PFSK-1 (cell line): ENCODE measurements at regions not wholly inside any gene's neighbourhood (a gene's known extent, or its start where the extent isn't known, plus 50 kb on each side); places are given as distances from the start of the nearest gene placed in this dataset.

Experiments
- FOXP2 ChIP-seq: optimal IDR thresholded peaks from 2 replicates; pipeline ENCODE3; 2011; ENCODE audit warnings: borderline replicate concordance, control low read depth, inconsistent platforms; ENCODE audit not compliant: insufficient read depth; ENCODE audit errors: extremely low read length, extremely low read depth
- POLR2AphosphoS5 ChIP-seq: IDR thresholded peaks from 2 replicates; pipeline ENCODE4 v1.6.1; 2012; ENCODE audit warnings: low read depth, mild to moderate bottlenecking, control low read depth, low read length, moderate library complexity
- SIN3A ChIP-seq: IDR thresholded peaks from 2 replicates; pipeline ENCODE4 v1.6.1; 2012; ENCODE audit warnings: mild to moderate bottlenecking, low read length, moderate library complexity, borderline replicate concordance; ENCODE audit not compliant: insufficient read depth
- TAF1 ChIP-seq: IDR thresholded peaks from 2 replicates; pipeline ENCODE4 v1.6.1; 2012; ENCODE audit warnings: low read length, control low read depth, borderline replicate concordance; ENCODE audit not compliant: insufficient read depth
- TF ChIP-seq, protein P1 (sequence below), 2 experiments: IDR thresholded peaks; 2 replicates each; pipeline versions ENCODE4 v1.6.1 to v1.8.0; 2011 to 2012; ENCODE audit warnings: low read depth in 2 of 2, low read length in 2 of 2, control low read depth in 1 of 2, inconsistent platforms in 1 of 2, mild to moderate bottlenecking in 1 of 2, moderate library complexity in 1 of 2; ENCODE audit not compliant: insufficient read depth in 1 of 2

DNA sequence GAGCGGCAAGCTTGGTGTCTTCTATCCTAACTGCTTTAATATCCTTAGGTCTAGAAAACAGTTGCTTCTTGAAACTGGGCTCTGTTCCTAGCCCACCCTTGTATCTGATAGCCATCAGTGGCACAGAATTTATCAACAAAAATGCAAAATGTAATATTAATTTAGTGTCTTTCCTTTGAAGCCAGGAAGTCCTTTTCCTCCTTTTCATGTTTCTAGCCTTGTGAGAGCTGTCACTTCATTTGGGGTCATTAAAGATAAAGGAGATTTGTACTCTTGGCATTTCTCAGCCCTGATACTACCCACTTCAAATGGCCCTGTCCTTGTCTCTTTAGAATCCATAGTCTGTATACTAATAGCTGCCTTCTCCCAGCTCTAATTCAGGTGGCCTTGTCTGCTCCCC, 111.0 kb downstream of the GAS1 start:
- no peak for TF ChIP-seq FOXP2
- TF ChIP-seq TAF1 = no peak
- no peak for TF ChIP-seq SIN3A
- TF ChIP-seq, protein P1, sequence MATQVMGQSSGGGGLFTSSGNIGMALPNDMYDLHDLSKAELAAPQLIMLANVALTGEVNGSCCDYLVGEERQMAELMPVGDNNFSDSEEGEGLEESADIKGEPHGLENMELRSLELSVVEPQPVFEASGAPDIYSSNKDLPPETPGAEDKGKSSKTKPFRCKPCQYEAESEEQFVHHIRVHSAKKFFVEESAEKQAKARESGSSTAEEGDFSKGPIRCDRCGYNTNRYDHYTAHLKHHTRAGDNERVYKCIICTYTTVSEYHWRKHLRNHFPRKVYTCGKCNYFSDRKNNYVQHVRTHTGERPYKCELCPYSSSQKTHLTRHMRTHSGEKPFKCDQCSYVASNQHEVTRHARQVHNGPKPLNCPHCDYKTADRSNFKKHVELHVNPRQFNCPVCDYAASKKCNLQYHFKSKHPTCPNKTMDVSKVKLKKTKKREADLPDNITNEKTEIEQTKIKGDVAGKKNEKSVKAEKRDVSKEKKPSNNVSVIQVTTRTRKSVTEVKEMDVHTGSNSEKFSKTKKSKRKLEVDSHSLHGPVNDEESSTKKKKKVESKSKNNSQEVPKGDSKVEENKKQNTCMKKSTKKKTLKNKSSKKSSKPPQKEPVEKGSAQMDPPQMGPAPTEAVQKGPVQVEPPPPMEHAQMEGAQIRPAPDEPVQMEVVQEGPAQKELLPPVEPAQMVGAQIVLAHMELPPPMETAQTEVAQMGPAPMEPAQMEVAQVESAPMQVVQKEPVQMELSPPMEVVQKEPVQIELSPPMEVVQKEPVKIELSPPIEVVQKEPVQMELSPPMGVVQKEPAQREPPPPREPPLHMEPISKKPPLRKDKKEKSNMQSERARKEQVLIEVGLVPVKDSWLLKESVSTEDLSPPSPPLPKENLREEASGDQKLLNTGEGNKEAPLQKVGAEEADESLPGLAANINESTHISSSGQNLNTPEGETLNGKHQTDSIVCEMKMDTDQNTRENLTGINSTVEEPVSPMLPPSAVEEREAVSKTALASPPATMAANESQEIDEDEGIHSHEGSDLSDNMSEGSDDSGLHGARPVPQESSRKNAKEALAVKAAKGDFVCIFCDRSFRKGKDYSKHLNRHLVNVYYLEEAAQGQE (IDR thresholded peaks at IDR 0.05; ENCODE audit: insufficient read depth in 1 of 2, low read depth in 2 of 2, low read length in 2 of 2) = no peak
- TF ChIP-seq POLR2AphosphoS5 = no peak

DNA sequence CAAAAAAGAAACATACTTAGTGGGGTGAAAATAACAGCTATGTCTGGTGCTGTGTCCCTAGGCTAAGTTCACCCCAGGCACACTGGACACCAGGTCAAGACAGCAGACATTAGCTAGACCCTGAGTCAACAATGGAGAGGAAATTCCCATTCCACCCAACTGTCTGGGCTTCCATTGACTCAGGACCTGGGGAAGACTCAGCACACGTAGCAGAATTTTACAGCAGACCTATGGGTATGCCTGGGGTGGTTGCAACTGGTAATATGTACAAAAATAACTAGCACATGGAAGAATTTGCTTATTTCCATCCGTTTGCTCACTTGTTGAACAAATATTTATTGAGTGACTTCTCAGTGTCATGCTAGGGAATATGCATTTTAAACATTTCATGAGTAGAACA, 117.0 kb downstream of the GAS1 start:
- TF ChIP-seq SIN3A = no peak
- TF ChIP-seq TAF1 = no peak
- TF ChIP-seq, protein P1 (IDR thresholded peaks at IDR 0.05; ENCODE audit: insufficient read depth in 1 of 2, low read depth in 2 of 2, low read length in 2 of 2) = no peak
- no peak for TF ChIP-seq POLR2AphosphoS5
- no peak for TF ChIP-seq FOXP2

DNA sequence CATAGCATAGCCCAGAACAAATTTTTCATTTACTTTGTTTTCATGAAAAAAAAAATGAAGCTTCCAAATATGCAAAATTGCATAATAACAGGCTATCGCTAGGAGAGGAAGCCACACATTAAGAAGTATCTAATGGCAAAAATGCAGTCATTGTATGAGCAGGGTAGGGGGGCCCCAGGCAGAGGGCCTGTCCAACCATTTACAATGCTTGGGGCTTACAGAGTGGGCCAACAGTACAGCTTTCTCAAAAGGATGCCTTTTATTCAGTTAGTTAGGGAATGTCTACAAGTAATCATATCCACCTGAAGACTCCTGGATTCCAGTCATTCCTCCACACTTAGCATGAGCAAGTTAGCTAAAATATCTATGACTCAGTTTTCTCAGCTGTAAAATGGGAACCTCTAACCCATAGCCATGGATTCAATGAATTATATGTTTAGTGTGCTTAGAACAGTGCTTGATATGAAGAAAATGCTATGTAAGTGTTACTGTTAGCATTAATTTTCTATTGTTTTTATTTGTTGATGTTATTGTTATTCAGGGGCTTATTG, 117.7 kb downstream of the GAS1 start:
- TF ChIP-seq, protein P1 (IDR thresholded peaks at IDR 0.05; ENCODE audit: insufficient read depth in 1 of 2, low read depth in 2 of 2, low read length in 2 of 2) = no peak
- no peak for TF ChIP-seq POLR2AphosphoS5
- TF ChIP-seq FOXP2 = no peak
- TF ChIP-seq SIN3A = no peak
- no peak for TF ChIP-seq TAF1

DNA sequence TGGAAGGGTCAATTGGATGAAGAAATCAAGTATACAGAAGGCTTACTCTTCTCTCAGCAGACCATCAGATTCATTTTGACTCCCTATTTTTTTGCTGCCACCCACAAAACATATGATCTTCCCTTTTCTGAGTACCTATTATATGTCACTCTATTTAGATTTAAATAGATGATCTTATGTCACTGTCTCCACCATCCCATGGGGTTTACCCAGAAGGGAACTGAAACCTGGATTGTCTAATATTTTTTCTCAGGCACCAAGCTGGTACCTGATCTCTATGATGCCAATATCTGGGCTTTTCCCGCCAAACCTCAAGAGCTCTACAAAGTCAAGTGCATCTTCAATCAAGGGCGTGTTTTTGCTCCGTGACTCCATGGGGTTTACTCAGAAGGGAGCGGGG, 118.7 kb downstream of the GAS1 start:
- no peak for TF ChIP-seq SIN3A
- no peak for TF ChIP-seq TAF1
- TF ChIP-seq, protein P1 (IDR thresholded peaks at IDR 0.05; ENCODE audit: insufficient read depth in 1 of 2, low read depth in 2 of 2, low read length in 2 of 2) = no peak
- no peak for TF ChIP-seq FOXP2
- no peak for TF ChIP-seq POLR2AphosphoS5

DNA sequence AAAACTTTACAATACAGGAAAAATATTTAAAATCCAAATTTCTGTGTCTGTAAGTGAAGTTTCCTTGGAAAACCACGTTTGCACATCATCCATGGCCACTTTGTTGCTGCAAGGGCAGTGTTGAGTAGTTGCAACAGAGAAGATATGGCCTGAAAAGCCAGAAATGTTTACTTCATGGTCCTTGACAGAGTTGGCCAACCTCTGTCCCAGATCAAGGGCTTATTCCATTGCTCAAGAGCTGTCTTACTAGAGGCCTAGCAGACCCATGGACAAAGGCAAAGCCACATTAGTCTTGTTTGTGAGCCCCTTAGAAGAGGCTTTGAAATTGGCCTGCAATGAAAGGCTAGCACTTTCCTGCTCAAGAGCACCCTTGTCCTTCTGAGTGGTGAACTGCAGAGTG, 119.4 kb downstream of the GAS1 start:
- TF ChIP-seq, protein P1 (IDR thresholded peaks at IDR 0.05; ENCODE audit: insufficient read depth in 1 of 2, low read depth in 2 of 2, low read length in 2 of 2) = no peak
- TF ChIP-seq SIN3A = no peak
- no peak for TF ChIP-seq TAF1
- no peak for TF ChIP-seq POLR2AphosphoS5
- TF ChIP-seq FOXP2 = no peak
